Ramos (cell line): ENCODE measurements at regions not wholly inside any gene's neighbourhood (a gene's known extent, or its start where the extent isn't known, plus 50 kb on each side); places are given as distances from the start of the nearest gene placed in this dataset.

ENCODE experiments used
- in situ Hi-C: fragments of 300-500 bp; cut with MboI; formaldehyde crosslinking; loops from one replicate; pipeline ENCODE4 v1.14.3; 2022; ENCODE audit warnings: low sequenced_read_pairs; ENCODE audit not compliant: unreplicated experiment

GRCh38 chr11:22133776-22134175, 59.1 kb upstream of the ANO5 start:
- in situ Hi-C loops: loop anchor here (25.0 kb wide), 1 partner anchor 1471 kb away; the partner anchor contains the start of gene NELL1

GRCh38 chr11:22138264-22138663, 54.6 kb upstream of the ANO5 start:
- in situ Hi-C loops: loop anchor here (25.0 kb wide), 1 partner anchor 1476 kb away; the partner anchor contains the start of gene NELL1
